Neutrophil (primary cell): ENCODE measurements at regions not wholly inside any gene's neighbourhood (a gene's known extent, or its start where the extent isn't known, plus 50 kb on each side); places are given as distances from the start of the nearest gene placed in this dataset.

Experiments
- H3K27ac ChIP-seq: fragments of 200-600 bp; sonication (generic); 2 replicates; pipeline ENCODE4 v1.5.1; 2016; ENCODE audit warnings: mild to moderate bottlenecking, moderate library complexity
- H3K27me3 ChIP-seq: fragments of 200-600 bp; sonication (generic); 2 replicates; pipeline ENCODE4 v1.6.0; 2016; ENCODE audit warnings: mild to moderate bottlenecking
- H3K36me3 ChIP-seq: fragments of 200-600 bp; sonication (generic); 2 replicates; pipeline ENCODE4 v1.5.1; 2017
- H3K4me1 ChIP-seq, 2 experiments: fragments of 200-600 bp in 1 of 2; sonication (generic) in 1 of 2; 1 replicate in 1 of 2; 2 replicates in 1 of 2; pipeline versions ENCODE4 v1.5.1 to v1.6.1; 2013 to 2016; ENCODE audit warnings: low read depth in 1 of 2, low read length in 1 of 2, mild to moderate bottlenecking in 1 of 2, moderate library complexity in 1 of 2; ENCODE audit not compliant: control insufficient read depth in 1 of 2, insufficient read depth in 1 of 2
- H3K4me3 ChIP-seq, 2 experiments: fragments of 200-600 bp in 1 of 2; sonication (generic) in 1 of 2; 1 replicate in 1 of 2; 2 replicates in 1 of 2; pipeline ENCODE4 v1.5.1; 2013 to 2016; ENCODE audit warnings: low read depth in 1 of 2, low read length in 1 of 2, mild to moderate bottlenecking in 1 of 2, moderate library complexity in 1 of 2
- H3K9me3 ChIP-seq: fragments of 200-600 bp; sonication (generic); 2 replicates; pipeline ENCODE4 v1.5.1; 2016
- TF ChIP-seq, protein P1 (sequence below): fragments of 200-600 bp; sonication (generic); IDR thresholded peaks from 2 replicates; pipeline ENCODE4 v1.5.1; 2016; ENCODE audit warnings: antibody characterized with exemption

DNA sequence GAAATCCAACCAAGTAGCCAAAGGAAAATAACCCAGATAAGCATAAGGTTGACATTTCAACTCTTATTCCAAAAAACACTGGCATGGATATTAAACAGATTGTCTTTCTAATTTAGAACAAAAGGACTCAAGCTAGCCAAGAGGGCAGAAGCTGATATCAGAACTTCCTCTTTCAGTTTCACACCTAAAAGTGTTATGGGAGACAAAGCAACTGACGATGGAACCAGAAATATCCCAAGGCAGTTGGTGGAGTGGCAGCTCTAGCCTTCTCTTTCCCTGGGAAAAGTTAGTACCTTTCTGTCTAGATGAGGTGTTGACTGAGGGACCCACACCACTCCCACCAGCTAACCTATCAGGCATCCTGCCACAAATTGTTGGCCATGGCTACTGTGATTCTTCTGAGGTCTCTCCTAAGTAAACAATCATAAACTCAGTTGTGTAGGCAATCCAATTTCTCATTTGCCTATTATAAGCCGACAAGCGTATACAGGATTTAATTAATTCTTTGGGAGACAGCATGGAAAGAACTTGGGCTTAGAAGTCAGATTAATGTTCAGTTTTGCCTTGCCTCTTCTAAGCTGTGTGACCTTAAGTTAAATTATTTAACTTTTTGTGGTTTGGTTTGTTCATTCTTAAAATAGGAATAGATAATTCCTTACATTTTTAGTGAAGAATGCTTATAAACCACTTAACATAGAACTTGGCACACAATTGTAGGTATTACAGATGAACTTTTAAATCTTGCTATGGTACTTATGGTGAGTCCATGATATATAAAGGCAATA lies 110.9 kb upstream of the ADAMTSL1 start:
- Histone ChIP-seq H3K36me3 (no peaks in the 10 kb centered on the region), H3K4me1 (no peaks in the 10 kb centered on the region), H3K27ac (no peak overlapping the region), H3K4me3 (no peak overlapping the region), H3K27me3 (no peaks in the 10 kb centered on the region), H3K9me3 (no peaks in the 10 kb centered on the region)
- TF ChIP-seq, protein P1, sequence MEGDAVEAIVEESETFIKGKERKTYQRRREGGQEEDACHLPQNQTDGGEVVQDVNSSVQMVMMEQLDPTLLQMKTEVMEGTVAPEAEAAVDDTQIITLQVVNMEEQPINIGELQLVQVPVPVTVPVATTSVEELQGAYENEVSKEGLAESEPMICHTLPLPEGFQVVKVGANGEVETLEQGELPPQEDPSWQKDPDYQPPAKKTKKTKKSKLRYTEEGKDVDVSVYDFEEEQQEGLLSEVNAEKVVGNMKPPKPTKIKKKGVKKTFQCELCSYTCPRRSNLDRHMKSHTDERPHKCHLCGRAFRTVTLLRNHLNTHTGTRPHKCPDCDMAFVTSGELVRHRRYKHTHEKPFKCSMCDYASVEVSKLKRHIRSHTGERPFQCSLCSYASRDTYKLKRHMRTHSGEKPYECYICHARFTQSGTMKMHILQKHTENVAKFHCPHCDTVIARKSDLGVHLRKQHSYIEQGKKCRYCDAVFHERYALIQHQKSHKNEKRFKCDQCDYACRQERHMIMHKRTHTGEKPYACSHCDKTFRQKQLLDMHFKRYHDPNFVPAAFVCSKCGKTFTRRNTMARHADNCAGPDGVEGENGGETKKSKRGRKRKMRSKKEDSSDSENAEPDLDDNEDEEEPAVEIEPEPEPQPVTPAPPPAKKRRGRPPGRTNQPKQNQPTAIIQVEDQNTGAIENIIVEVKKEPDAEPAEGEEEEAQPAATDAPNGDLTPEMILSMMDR = no peak

DNA sequence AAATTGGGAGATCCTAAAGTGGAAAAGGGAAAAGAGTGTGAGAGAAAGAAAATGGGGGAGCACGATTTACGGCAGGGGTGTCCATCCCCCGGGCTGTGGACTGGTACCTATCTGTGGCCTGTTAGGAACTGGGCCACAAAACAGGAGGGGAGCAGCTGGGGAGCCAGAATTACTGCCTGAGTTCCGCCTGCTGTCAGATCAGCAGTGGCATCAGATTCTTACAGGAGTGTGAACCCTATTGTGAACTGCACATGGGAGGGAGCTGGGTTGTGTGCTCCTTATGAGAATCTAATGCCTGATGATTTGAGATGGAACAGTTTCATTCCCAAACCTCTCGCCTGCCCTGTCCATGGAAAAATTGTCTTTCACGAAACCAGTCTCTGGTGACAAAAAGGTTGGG lies 108.3 kb upstream of the ADAMTSL1 start:
- H3K27ac ChIP-seq = no peak overlapping the region
- no peaks in the 10 kb centered on the region for H3K4me1 ChIP-seq
- no peak overlapping the region for H3K4me3 ChIP-seq
- TF ChIP-seq, protein P1 = no peak
- H3K36me3 ChIP-seq = no peaks in the 10 kb centered on the region
- H3K9me3 ChIP-seq = no peaks in the 10 kb centered on the region
- no peaks in the 10 kb centered on the region for H3K27me3 ChIP-seq

DNA sequence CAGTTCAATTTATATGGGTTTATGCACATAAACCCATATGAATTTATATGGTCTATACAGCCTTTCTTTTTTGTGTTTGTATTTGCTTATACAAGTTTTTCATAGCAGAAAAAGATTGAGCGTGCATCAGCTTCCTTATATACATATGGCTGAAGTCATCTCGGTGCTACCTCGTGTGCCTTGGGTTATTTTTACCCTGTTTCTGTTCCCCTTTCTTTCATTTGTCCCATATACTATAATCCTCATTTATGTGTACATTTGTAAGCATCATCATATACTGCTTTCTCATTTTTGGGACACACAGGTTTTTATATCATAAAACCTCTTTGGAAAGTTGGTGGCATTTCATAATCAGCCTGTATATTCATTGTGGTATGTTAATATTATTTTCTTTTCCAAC lies 107.8 kb upstream of the ADAMTSL1 start:
- Histone ChIP-seq H3K36me3 (no peaks in the 10 kb centered on the region), H3K27me3 (no peaks in the 10 kb centered on the region), H3K9me3 (no peaks in the 10 kb centered on the region), H3K4me1 (no peaks in the 10 kb centered on the region), H3K4me3 (no peak overlapping the region), H3K27ac (no peak overlapping the region)
- TF ChIP-seq, protein P1 = no peak

DNA sequence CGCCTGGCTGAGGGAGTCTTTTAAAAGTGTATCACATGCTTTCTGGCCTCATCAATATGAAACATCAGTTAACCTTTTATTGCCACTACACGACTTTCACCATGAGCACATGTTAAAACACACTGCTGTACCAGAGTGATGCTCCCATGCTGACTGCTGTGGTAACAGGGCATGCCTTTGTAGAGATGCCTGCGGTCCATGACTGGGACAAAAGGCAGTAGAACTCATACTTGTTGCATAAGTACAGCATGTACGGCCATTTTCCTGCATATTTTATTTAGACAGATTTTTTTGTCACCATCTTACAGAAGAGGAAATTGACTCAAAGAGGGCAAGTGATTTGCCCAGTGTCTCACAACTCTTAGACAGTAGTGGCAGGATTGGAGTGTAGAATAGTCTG lies 105.7 kb upstream of the ADAMTSL1 start:
- H3K4me3 ChIP-seq = no peak overlapping the region
- no peaks in the 10 kb centered on the region for H3K27me3 ChIP-seq
- no peaks in the 10 kb centered on the region for H3K9me3 ChIP-seq
- no peaks in the 10 kb centered on the region for H3K4me1 ChIP-seq
- TF ChIP-seq, protein P1 = no peak
- H3K27ac ChIP-seq = no peak overlapping the region
- H3K36me3 ChIP-seq = no peaks in the 10 kb centered on the region

DNA sequence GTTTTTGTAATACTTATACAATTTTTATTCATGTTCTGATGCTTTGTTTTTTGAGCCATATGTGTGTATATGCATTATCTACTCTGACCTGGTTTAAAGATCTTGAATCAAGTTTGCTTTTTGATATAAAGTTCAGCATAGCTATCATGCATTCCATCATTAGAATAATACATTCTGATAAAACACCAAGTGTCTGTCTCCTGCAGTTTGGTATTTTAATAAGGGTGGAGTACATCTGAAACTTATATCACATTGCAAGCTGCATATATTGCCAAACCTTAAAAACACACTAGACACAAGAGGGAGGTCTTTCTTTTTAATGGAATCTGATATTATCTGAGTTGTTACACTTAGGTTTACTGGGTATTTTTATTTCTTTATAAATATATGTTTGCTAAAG lies 102.8 kb upstream of the ADAMTSL1 start:
- no peaks in the 10 kb centered on the region for H3K9me3 ChIP-seq
- H3K27ac ChIP-seq = no peak overlapping the region
- no peaks in the 10 kb centered on the region for H3K36me3 ChIP-seq
- H3K27me3 ChIP-seq = no peaks in the 10 kb centered on the region
- no peak overlapping the region for H3K4me3 ChIP-seq
- no peaks in the 10 kb centered on the region for H3K4me1 ChIP-seq
- TF ChIP-seq, protein P1 = no peak
